ENCODE measurements at regions not wholly inside any gene's neighbourhood (a gene's known extent, or its start where the extent isn't known, plus 50 kb on each side); places are given as distances from the start of the nearest gene placed in this dataset.

DNA sequence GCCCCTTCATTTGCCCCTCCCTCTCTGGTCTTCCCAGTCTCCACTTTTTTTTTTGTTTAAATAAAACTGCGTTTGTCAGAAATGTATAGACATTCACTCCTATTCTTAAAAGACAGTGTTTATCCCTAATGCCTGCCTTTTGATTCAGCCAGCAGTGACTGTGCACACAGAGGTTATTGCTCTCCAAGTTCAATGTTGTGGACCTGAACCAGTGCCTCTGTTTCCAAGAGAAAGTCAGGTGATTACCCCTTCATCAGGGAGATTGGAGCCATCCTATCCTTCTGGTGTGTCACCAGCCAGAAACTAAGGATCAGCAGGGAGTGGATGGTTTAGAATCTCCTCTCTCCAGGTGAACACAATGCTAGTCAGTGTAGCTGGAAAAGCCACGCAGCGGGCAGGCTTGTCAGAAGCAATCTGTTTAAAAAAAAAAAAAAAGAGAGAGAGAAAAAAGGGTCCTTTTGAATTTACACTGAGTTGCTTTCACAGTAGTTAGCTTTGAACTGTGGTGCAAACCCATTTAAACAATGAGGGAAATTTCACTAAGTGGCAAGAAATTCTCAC lies 167.5 kb upstream of the DMRT1 start:
- no peak for DNase-seq (ENCODE audit: extremely low read depth, low read depth)

DNA sequence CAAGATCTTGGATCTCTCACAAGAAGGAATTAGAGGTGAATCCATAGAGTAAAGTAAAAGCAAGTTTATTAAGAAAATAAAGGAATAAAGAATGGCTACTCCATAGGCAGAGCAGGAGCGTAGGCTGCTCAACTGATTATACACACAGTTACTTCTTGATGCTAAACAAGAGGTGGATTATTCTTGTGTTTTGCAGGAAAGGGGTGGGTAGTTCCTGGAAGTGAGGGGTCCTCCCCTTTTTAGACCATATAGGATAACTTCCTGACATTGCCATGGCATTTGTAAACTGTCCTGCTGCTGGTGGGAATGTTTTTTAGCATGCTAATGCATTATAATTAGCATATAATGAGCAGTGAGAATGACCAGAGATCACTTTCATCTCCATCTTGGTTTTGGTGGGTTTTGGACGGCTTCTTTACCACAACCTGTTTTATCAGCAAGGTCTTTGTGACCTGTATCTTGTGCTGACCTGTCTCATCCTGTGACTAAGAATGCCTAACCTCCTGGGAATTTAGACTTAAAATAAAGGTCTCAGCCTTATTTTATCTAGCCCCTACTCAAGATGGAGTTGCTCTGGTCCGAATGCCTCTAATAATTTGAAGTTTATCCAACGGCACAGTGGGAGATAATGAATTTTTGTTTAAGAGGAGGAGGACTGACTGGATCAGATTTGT lies 165.7 kb upstream of the DMRT1 start:
- H3K4me3 ChIP-seq (replicated peaks; ENCODE audit: low read depth, low read length) = no peak overlapping the region
- TF ChIP-seq CTCF (IDR thresholded peaks at IDR 0.05; ENCODE audit: low read depth, low read length, missing control alignments) = no peak
- DNase-seq (ENCODE audit: extremely low read depth, low read depth) = no peak

More for the DNA sequence above, 167.5 kb upstream of the DMRT1 start:
- H3K4me3 ChIP-seq (replicated peaks; ENCODE audit: low read depth, low read length) = no peak overlapping the region
- no peak for TF ChIP-seq CTCF (IDR thresholded peaks at IDR 0.05; ENCODE audit: low read depth, low read length, missing control alignments)

GRCh38 chr9:676780-677438 lies 164.6 kb upstream of the DMRT1 start:
- H3K4me3 ChIP-seq (replicated peaks; ENCODE audit: low read depth, low read length) = no peak overlapping the region
- DNase-seq (ENCODE audit: extremely low read depth, low read depth) = no peak
- TF ChIP-seq CTCF (IDR thresholded peaks at IDR 0.05; ENCODE audit: low read depth, low read length, missing control alignments) = no peak

DNA sequence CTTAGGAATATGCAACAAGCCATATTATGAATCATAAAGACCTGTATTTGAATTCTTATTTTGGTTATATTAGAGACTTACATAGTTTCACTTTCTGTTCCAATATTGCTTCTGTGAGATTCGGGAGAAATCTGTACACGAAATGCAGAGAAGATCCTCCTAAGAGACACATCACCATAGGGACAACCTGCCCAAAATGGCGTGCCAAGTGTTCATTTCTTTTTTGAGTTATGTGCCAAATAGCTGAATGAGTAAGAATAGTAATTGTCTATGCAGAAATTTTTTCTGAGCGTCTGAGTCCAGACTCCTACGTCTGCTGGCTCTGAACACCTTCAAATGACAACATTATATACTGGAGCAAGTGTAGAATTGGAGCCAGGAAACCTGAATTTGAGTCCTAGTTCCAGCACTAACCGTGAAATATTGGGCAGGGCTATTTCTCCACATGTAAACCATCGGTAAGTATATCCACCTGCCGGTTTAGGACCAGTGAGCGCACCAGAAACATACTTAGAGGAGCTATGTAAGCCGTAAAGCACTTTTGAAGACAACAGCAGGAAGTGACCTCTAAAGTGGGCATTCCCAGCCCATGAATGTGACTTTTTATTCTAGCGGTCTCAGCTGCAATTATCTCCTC lies 163.9 kb upstream of the DMRT1 start:
- no peak overlapping the region for H3K4me3 ChIP-seq (replicated peaks; ENCODE audit: low read depth, low read length)
- TF ChIP-seq CTCF (IDR thresholded peaks at IDR 0.05; ENCODE audit: low read depth, low read length, missing control alignments) = no peak
- no peak for DNase-seq (ENCODE audit: extremely low read depth, low read depth)

- H3K4me3 ChIP-seq (replicated peaks; ENCODE audit: low read depth, low read length) = no peak overlapping the region
- DNase-seq (ENCODE audit: extremely low read depth, low read depth) = no peak
- no peak for TF ChIP-seq CTCF (IDR thresholded peaks at IDR 0.05; ENCODE audit: low read depth, low read length, missing control alignments)
These were observed 162.6 kb upstream of the DMRT1 start for GRCh38 chr9:678897-679296.

DNA sequence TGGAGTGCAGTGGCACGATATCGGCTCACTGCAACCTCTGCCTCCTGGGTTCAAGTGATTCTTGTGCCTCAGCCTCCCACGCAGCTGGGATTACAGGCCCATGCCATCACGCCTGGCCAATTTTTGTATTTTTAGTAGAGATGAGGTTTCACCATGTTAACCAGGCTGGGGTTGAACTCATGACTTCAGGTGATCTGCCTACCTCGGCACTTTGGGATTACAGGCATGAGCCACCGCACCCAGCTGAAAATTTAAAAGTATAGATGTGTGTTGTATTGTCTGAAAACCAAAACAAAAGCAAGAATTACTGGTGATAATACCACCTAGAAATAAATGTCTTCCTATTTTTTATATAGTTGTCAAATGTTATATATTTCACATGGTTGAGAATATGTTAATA lies 162.0 kb upstream of the DMRT1 start:
- no peak for TF ChIP-seq CTCF (IDR thresholded peaks at IDR 0.05; ENCODE audit: low read depth, low read length, missing control alignments)
- DNase-seq (ENCODE audit: extremely low read depth, low read depth) = no peak

More for the DNA sequence above, 162.0 kb upstream of the DMRT1 start:
- no peak overlapping the region for H3K4me3 ChIP-seq (replicated peaks; ENCODE audit: low read depth, low read length)
